ENCODE measurements at regions not wholly inside any gene's neighbourhood (a gene's known extent, or its start where the extent isn't known, plus 50 kb on each side); places are given as distances from the start of the nearest gene placed in this dataset.
"Not testable (repeated sequence)": the region's sequence is repeated elsewhere in the genome, so short reads cannot be mapped to it uniquely, and the experiment has no call there.

DNA sequence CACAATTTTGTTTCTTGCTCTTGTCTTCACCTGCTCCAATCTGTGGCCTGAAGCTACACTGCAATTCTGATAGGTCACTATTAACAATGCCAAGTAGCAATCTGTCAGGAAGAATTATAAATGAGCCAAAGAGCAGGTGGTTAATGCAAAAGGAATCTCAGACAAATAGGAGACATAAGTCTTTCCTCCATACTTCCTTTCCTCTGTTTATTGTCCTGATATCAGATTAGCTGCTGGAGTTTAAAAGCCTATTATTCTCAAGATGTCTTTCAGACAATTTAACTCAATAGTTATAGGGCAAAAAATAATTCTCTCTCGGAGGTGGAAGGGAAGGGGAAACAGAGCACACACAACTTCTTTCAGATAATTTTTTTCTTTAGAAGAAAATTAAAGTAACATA is 491.6 kb downstream of the MFSD1 start (continued):
- TF ChIP-seq, protein P1, sequence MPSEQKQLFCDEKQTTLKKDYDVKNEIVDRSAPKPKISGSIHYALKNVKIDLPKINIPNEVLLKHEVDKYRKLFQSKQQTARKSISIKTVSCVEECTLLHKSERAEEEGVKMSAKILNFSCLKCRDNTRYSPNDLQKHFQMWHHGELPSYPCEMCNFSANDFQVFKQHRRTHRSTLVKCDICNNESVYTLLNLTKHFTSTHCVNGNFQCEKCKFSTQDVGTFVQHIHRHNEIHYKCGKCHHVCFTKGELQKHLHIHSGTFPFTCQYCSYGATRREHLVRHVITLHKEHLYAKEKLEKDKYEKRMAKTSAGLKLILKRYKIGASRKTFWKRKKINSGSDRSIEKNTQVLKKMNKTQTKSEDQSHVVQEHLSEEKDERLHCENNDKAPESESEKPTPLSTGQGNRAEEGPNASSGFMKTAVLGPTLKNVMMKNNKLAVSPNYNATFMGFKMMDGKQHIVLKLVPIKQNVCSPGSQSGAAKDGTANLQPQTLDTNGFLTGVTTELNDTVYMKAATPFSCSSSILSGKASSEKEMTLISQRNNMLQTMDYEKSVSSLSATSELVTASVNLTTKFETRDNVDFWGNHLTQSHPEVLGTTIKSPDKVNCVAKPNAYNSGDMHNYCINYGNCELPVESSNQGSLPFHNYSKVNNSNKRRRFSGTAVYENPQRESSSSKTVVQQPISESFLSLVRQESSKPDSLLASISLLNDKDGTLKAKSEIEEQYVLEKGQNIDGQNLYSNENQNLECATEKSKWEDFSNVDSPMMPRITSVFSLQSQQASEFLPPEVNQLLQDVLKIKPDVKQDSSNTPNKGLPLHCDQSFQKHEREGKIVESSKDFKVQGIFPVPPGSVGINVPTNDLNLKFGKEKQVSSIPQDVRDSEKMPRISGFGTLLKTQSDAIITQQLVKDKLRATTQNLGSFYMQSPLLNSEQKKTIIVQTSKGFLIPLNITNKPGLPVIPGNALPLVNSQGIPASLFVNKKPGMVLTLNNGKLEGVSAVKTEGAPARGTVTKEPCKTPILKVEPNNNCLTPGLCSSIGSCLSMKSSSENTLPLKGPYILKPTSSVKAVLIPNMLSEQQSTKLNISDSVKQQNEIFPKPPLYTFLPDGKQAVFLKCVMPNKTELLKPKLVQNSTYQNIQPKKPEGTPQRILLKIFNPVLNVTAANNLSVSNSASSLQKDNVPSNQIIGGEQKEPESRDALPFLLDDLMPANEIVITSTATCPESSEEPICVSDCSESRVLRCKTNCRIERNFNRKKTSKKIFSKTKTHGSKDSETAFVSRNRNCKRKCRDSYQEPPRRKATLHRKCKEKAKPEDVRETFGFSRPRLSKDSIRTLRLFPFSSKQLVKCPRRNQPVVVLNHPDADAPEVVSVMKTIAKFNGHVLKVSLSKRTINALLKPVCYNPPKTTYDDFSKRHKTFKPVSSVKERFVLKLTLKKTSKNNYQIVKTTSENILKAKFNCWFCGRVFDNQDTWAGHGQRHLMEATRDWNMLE (tag by site-specific recombination; conservative IDR thresholded peaks at IDR 0.05; ENCODE audit: low read depth) = no peak
- TF ChIP-seq REPIN1 (tag by site-specific recombination; IDR thresholded peaks at IDR 0.05; ENCODE audit: low read depth) = no peak
- TF ChIP-seq, protein P2, sequence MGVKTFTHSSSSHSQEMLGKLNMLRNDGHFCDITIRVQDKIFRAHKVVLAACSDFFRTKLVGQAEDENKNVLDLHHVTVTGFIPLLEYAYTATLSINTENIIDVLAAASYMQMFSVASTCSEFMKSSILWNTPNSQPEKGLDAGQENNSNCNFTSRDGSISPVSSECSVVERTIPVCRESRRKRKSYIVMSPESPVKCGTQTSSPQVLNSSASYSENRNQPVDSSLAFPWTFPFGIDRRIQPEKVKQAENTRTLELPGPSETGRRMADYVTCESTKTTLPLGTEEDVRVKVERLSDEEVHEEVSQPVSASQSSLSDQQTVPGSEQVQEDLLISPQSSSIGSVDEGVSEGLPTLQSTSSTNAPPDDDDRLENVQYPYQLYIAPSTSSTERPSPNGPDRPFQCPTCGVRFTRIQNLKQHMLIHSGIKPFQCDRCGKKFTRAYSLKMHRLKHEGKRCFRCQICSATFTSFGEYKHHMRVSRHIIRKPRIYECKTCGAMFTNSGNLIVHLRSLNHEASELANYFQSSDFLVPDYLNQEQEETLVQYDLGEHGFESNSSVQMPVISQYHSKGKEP (tag by site-specific recombination; IDR thresholded peaks at IDR 0.05) = no peak
- TF ChIP-seq ZNF623 (tag by site-specific recombination; IDR thresholded peaks at IDR 0.05) = no peak

DNA sequence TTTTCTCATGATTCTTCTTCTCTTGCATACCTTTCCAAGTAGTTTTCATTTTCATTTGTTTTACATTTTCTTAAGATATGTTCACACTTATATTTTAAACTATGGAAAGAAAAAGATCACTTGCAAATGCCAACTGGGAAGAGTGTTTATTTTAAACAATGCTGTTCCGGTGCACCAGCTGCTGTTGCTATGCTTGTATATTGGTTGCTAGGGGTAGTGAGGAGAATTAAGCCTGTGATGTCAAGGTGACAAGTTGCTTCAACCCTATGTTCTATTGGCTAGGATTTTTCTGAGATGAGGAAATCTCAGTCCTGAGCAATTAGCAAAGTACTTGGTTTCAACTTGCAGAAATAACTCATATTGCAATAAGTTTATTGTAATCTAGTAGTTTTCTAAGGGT is 500.1 kb downstream of the MFSD1 start:
- no peak overlapping the region for H3K4me3 ChIP-seq (ENCODE audit: low read depth, low read length)
- ChIA-PET POLR2A (no interaction called here), CTCF (no interaction called here)
- no peak overlapping the region for H3K27ac ChIP-seq (ENCODE audit: extremely low read depth, low read depth, low read length)
- no peaks in the 10 kb centered on the region for H3K9me3 ChIP-seq (ENCODE audit: control insufficient read depth, insufficient read depth, low read depth, low read length)
- no peaks in the 10 kb centered on the region for H3K36me3 ChIP-seq (ENCODE audit: control insufficient read depth in 2 of 2, insufficient read depth in 1 of 2, low read length in 2 of 2)
- no peaks in the 10 kb centered on the region for H3K4me1 ChIP-seq (ENCODE audit: control insufficient read depth, insufficient read depth, low read length)
- TF ChIP-seq HOXA7 (CRISPR knock-in tag; IDR thresholded peaks at IDR 0.05; ENCODE audit: borderline replicate concordance) = no peak

DNA sequence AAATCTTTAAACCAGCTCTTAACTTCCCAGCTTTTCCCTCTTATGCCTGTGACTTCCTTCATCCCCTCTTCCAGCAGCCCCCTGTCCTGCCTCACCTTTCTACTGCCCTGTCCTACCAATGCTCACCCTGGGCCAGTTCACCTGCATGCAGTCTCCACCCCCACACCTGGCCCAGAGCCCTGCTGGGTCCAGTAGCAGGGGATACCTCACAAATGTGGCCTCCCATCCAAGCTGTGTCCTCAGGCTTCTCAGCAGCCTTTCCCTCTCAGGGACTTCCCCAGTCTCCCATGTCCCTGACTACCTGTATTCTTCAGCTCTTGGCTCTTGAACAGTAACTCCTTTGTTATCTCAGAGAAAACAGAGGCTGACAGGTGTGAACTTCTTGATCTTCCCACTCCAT is 503.2 kb downstream of the MFSD1 start:
- ChIA-PET POLR2A (no interaction called here), CTCF (interaction anchor here (0.7 kb wide), 1 partner anchor 116 kb away, joined by 4 read pairs; no protein-coding TSS in a partner anchor)
- H3K4me3 ChIP-seq (ENCODE audit: low read depth, low read length) = no peak overlapping the region
- no peaks in the 10 kb centered on the region for H3K36me3 ChIP-seq (ENCODE audit: control insufficient read depth in 2 of 2, insufficient read depth in 1 of 2, low read length in 2 of 2)
- TF ChIP-seq BCL11B (tag by site-specific recombination; IDR thresholded peaks at IDR 0.05; ENCODE audit: low read depth) (no peak), ZNF2 (tag by site-specific recombination; IDR thresholded peaks at IDR 0.05) (no peak), ZNF664 (tag by site-specific recombination; IDR thresholded peaks at IDR 0.05) (no peak), ZFP41 (tag by site-specific recombination; IDR thresholded peaks at IDR 0.05; ENCODE audit: borderline replicate concordance) (no peak), ZFP3 (tag by site-specific recombination; IDR thresholded peaks at IDR 0.05; ENCODE audit: low read depth) (no peak), ZNF132 (tag by site-specific recombination; IDR thresholded peaks at IDR 0.05; ENCODE audit: borderline replicate concordance) (no peak), SP2 (tag by site-specific recombination; IDR thresholded peaks at IDR 0.05) (no peak), ZNF354C (tag by site-specific recombination; IDR thresholded peaks at IDR 0.05; ENCODE audit: borderline replicate concordance, low read depth) (no peak), ZNF155 (tag by site-specific recombination; IDR thresholded peaks at IDR 0.05) (no peak), GLIS1 (tag by site-specific recombination; IDR thresholded peaks at IDR 0.05) (no peak)
- TF ChIP-seq, protein P3, sequence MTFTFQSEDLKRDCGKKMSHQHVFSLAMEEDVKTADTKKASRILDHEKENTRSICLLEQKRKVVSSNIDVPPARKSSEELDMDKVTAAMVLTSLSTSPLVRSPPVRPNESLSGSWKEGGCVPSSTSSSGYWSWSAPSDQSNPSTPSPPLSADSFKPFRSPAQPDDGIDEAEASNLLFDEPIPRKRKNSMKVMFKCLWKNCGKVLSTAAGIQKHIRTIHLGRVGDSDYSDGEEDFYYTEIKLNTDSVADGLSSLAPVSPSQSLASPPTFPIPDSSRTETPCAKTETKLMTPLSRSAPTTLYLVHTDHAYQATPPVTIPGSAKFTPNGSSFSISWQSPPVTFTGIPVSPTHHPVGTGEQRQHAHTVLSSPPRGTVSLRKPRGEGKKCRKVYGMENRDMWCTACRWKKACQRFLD (tag by site-specific recombination; IDR thresholded peaks at IDR 0.05) = no peak
- H3K27ac ChIP-seq (ENCODE audit: extremely low read depth, low read depth, low read length) = no peak overlapping the region
- no peaks in the 10 kb centered on the region for H3K9me3 ChIP-seq (ENCODE audit: control insufficient read depth, insufficient read depth, low read depth, low read length)
- no peaks in the 10 kb centered on the region for H3K4me1 ChIP-seq (ENCODE audit: control insufficient read depth, insufficient read depth, low read length)

DNA sequence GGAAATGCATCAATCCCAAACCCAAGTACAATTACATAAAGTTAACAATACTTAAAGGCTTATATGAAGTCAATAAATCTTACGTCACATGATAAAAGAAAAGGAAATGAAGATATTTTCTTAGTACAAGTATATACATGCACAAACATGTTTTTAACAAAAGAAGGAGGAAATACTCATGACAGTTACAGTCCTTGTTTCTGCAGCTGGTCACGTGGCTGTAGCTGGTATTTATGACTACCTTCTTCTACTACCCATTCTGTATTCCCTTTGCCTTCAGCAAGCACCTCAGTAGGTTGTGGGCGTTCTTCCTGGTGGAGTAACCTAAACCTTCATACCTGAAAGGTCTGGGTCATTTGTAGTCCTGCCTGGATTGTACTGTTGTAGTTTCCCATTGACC is 514.9 kb downstream of the MFSD1 start:
- H3K9me3 ChIP-seq (ENCODE audit: control insufficient read depth, insufficient read depth, low read depth, low read length); CTCF ChIA-PET; H3K27ac ChIP-seq (ENCODE audit: extremely low read depth, low read depth, low read length); POLR2A ChIA-PET; H3K4me3 ChIP-seq (ENCODE audit: low read depth, low read length); H3K4me1 ChIP-seq (ENCODE audit: control insufficient read depth, insufficient read depth, low read length); H3K36me3 ChIP-seq (ENCODE audit: control insufficient read depth in 2 of 2, insufficient read depth in 1 of 2, low read length in 2 of 2): not testable (repeated sequence)

Measured in HEK293 (cell line).